Activated T-cell treated with anti-CD3 and anti-CD28 coated beads, Interleukin-2, amount 50 U/mL, for 4 hours (primary cell): ENCODE measurements at regions not wholly inside any gene's neighbourhood (a gene's known extent, or its start where the extent isn't known, plus 50 kb on each side); places are given as distances from the start of the nearest gene placed in this dataset.
"Not testable (repeated sequence)": the region's sequence is repeated elsewhere in the genome, so short reads cannot be mapped to it uniquely, and the experiment has no call there.

Experiments used
- ATAC-seq, 2 donors: fragments of 200-7000 bp; cut with Tn5 transposase; one replicate each; pipeline ENCODE4 v1.10.0; 2021
- DNase-seq: peaks from one replicate; pipeline ENCODE4 v3.0.0-alpha.2; 2020
- H3K27me3 Mint-ChIP-seq: one replicate; pipeline ENCODE4 v1.8.0; 2021; ENCODE audit warnings: low read depth, mixed read lengths
- H3K36me3 Mint-ChIP-seq: one replicate; pipeline ENCODE4 v1.8.0; 2022; ENCODE audit warnings: mixed read lengths; ENCODE audit not compliant: insufficient read depth
- H3K4me1 Mint-ChIP-seq: one replicate; pipeline ENCODE4 v1.8.0; 2021; ENCODE audit warnings: low read depth, mixed read lengths
- H3K4me3 Mint-ChIP-seq: one replicate; pipeline ENCODE4 v1.8.0; 2021; ENCODE audit warnings: mild to moderate bottlenecking, moderate library complexity, mixed read lengths
- H3K9me3 Mint-ChIP-seq: one replicate; pipeline ENCODE4 v1.8.0; 2021; ENCODE audit warnings: mixed read lengths

DNA sequence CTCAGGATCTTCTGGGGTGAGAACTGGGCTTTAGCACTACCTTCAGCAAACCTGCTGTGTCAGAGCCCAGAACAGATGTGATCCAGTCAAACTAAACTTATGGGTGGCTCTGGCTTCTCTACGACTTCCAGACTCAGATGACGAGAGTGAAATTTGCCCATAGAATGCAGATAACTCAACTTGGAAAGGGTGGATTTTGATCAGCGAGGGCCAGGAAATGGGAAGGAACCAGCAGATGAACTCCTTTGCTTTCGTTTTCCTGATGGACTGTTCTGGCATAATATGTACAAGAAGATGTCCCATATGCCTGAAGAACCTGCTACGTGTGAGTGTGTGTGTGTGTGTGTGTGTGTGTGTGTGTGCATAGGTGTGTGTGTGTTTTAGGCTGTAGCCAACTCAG is 132.0 kb upstream of the MOCS2 start:
- Mint-ChIP-seq H3K4me3 (no peak overlapping the region), H3K4me1 (no peaks in the 10 kb centered on the region), H3K27me3 (peaks cover 7% of the 10 kb centered on the region), H3K9me3 (no peaks in the 10 kb centered on the region), H3K36me3 (no peaks in the 10 kb centered on the region)
- no peak for DNase-seq
- no peak for ATAC-seq

DNA sequence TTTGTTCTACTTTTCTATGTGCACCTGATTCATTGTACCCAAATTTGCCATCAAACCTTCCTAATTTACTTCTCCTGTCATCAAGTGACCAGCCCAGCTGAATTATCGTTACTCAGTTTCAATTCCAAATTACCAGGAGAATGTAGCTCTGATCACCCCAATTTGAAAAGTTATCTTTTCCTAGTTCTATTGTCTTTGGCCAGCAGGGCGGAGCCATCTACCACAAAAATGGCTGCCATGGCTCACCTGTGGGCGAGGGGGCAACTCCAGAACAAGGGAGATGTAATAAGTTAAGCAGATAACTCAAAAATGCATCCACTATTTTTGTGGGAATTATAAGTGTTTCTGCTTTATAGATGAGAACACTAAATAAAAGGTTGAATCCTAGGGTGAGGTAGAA is 133.8 kb upstream of the MOCS2 start:
- ATAC-seq (no peak), DNase-seq (no peak)
- Mint-ChIP-seq H3K4me3 (no peak overlapping the region), H3K36me3 (no peaks in the 10 kb centered on the region), H3K9me3 (no peaks in the 10 kb centered on the region), H3K27me3 (peaks cover 7% of the 10 kb centered on the region), H3K4me1 (no peaks in the 10 kb centered on the region)

DNA sequence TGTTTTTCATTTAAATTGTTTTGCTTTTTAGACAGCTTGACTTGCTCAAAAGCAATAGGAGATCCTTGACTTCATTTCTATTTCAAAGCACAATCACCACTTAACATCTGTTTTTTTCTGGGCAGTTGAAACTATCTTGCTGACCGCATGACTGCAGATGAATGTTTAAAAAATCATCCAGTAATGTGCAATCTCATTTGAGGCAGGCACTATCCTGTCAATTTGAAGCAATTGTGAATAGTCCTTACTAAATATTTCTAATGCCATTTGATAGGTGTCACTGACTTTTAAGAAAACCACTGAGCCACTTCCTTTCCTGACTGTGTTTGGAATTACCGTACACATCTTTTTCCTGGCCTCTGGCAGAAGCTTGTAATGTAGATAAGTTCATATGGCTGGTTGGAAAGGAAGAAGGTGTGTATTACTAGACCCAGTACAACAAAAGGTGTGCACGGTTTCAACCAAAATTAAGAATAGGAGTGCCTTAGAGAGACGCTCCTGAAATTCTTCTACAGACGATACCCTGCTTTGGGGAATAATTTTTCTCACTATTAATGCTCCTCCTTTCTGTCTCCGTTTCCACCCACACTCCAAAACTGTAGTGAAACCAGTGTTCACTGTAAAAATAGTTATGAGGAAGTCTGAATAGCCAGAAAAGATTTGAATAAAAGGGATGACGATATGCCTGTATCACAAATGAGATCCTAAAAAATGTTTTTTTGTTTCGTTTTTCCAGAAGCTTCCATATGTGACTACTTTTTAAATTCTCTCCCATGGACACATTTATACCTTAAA is 136.7 kb upstream of the MOCS2 start:
- ATAC-seq (no peak), DNase-seq (no peak)
- Mint-ChIP-seq H3K9me3 (no peaks in the 10 kb centered on the region), H3K27me3 (peaks cover 7% of the 10 kb centered on the region), H3K4me3 (no peak overlapping the region), H3K36me3 (no peaks in the 10 kb centered on the region), H3K4me1 (no peaks in the 10 kb centered on the region)

DNA sequence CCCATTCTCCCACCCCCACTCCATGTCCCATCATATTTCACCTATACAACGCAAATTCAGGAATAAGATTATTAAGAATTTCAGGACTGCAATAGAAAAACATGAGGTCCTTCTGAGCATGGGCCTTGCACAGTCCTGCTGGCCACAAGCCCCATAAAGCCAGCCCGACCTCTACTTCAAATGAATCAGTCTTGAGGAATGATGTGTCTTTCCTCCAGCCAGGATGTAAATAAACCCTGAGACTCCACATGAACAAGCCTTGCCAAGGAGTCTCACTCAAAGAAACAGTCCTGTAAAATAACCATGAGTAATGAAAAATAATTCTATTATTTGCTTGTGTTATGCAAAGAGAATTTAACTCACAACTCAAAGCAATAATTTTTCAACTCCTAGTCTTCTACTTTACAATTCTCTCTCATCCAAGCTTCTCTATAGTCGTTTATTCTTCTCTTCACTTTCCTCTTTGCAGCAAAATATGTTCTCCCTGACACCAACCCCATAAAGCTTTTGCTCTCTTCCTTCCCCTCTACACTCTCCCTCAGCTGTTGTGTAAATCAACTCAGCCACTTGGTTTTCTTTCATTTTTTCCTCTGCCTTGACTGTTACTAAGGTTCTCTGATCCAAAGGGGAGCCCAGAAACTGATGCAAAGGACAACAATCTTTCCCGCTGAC is 140.1 kb upstream of the MOCS2 start:
- no peak overlapping the region for H3K4me3 Mint-ChIP-seq
- H3K9me3 Mint-ChIP-seq, result no peaks in the 10 kb centered on the region
- peaks cover 3% of the 10 kb centered on the region for H3K4me1 Mint-ChIP-seq
- DNase-seq (no peak), ATAC-seq (no peak)
- H3K27me3 Mint-ChIP-seq, result no peaks in the 10 kb centered on the region
- no peaks in the 10 kb centered on the region for H3K36me3 Mint-ChIP-seq

DNA sequence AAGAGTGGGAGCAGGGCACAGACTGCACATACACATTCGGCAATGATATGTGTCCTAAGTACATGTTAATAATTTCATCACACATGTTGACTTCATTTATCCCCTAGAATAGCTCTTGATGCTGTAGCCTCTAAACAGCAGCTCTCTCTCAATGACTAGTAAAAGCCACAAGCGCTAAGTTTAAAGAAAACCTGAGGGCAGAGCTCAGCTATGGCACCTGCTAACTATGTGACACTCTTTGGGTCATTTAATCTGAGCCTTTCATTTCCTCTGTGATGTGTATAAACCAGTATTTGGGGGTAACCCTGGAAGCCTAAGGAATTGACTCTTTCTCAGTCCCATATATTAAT is 140.6 kb upstream of the MOCS2 start:
- Mint-ChIP-seq H3K4me3 (no peak overlapping the region), H3K4me1 (peaks cover 3% of the 10 kb centered on the region), H3K9me3 (no peaks in the 10 kb centered on the region), H3K36me3 (no peaks in the 10 kb centered on the region), H3K27me3 (no peaks in the 10 kb centered on the region)
- ATAC-seq (no peak), DNase-seq (no peak)

DNA sequence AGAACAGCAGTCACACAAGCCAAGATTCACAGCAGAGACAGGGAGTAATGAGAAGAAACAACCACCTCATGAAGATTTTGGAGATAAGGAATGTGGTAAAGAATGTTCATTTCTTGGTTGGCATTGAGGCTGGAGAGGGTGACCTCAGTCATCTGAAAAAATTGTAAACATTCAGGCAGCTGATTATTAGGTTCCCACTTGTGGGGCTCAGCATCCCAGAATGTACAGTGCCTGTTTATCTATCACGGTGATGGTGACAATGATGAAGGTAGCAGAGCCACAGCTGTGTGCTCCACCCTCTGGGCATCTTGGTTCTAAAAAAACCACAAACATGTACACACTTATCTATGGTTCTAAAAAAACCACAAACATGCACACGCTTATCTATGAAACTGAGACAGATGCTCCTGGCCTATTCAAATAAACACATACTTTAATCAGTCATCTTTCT is 143.9 kb upstream of the MOCS2 start:
- H3K4me1 Mint-ChIP-seq, result peaks cover 3% of the 10 kb centered on the region
- DNase-seq (no peak), ATAC-seq (peak; percentile 21 to 74)
- no peak overlapping the region for H3K4me3 Mint-ChIP-seq
- H3K27me3 Mint-ChIP-seq, result peaks cover 2% of the 10 kb centered on the region
- no peaks in the 10 kb centered on the region for H3K36me3 Mint-ChIP-seq
- H3K9me3 Mint-ChIP-seq, result no peaks in the 10 kb centered on the region

DNA sequence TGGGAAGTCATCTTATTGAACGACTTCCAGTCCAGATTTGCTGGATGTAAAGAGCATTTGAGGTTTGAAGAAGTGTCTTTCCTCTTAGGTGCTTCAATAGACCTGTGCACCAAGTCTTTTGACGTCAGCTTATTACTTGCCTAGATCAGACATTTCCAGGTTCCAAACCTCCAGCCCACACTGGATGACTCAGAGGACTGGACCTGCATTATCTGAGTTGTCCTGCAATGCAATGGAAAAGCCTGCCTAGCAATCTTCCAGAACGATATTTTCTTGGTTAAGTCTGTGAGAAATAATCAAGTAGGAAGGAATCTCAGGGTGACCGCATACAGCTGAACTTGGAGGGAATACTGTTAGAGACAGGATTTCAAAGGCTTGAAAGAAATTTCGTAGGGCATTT is 147.2 kb upstream of the MOCS2 start:
- peaks cover 3% of the 10 kb centered on the region for H3K4me1 Mint-ChIP-seq
- H3K27me3 Mint-ChIP-seq, result peaks cover 3% of the 10 kb centered on the region
- no peaks in the 10 kb centered on the region for H3K36me3 Mint-ChIP-seq
- ATAC-seq, result no peak
- H3K9me3 Mint-ChIP-seq, result no peaks in the 10 kb centered on the region
- no peak for DNase-seq
- no peak overlapping the region for H3K4me3 Mint-ChIP-seq

DNA sequence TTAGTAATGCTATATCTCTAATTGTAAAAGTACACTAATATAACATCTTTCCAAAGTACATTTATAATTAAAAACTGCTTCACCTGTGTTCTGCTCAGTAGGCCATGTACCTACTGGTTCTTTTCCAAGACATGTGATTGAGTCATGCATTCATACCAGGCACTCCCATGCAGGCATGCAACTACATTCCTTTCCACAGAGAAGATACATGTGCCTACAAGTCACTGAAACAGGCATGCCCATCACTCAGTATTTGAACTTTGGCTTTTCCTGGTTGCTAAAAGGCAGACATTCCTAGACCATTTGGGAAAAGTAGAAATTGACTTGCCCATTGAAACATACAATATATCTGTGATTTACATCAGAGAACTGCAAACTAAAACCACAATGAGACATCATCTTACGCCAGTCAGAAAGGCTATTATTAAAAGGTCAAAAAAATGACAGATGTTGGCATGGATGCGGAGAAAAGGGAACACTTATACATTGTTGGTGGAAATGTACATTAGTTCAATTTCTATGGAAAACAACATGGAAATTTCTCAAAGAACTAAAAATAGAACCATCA is 148.3 kb upstream of the MOCS2 start:
- ATAC-seq, result no peak
- Mint-ChIP-seq H3K36me3 (no peaks in the 10 kb centered on the region), H3K9me3 (no peaks in the 10 kb centered on the region), H3K4me3 (no peak overlapping the region), H3K4me1 (peaks cover 3% of the 10 kb centered on the region), H3K27me3 (peaks cover 3% of the 10 kb centered on the region)
- no peak for DNase-seq

DNA sequence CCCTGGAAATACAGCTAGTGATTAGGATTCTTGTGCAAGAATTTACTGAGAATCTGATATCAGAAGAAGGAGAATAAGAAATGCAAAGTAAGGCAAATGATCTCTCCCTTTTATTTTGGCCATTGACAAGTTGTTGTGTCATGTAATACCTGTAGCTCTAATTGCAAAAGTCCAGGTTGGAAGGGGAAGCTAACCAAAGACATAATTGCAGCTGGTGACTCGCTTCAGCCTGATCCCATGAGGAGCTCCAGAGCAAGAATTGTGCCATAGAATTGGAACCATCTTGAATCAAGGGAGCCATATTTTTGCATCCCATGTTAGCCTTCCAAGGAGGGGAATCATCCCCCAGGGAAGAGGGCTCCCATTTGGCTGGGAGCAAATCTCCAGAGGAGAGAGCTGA is 149.6 kb upstream of the MOCS2 start:
- ATAC-seq (no peak), DNase-seq (no peak)
- peaks cover 3% of the 10 kb centered on the region for H3K27me3 Mint-ChIP-seq
- H3K4me3 Mint-ChIP-seq, result no peak overlapping the region
- no peaks in the 10 kb centered on the region for H3K4me1 Mint-ChIP-seq
- H3K36me3 Mint-ChIP-seq, result no peaks in the 10 kb centered on the region
- H3K9me3 Mint-ChIP-seq, result no peaks in the 10 kb centered on the region

DNA sequence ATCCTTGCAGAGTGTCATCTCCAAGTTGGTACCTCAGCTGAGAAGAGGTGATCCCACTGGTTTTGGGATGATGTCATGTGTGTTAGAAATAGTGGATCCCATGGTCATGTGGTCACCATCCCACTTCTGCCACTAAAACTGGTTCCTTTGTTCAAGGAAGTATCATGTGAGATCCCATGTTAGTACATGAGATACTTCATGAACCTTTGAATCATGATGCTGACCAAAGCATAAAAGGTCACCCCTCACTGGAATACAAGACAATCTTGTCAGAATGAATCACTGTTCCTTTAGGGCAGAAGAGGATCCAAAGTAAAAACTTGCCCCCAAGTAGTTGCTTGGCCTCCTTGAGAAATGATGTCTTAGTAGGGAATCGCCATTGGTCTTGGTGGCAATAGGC is 150.9 kb upstream of the MOCS2 start:
- no peak for DNase-seq
- Mint-ChIP-seq H3K36me3 (no peaks in the 10 kb centered on the region), H3K9me3 (no peaks in the 10 kb centered on the region), H3K4me1 (no peaks in the 10 kb centered on the region), H3K4me3 (no peak overlapping the region), H3K27me3 (peaks cover 6% of the 10 kb centered on the region)
- no peak for ATAC-seq

DNA sequence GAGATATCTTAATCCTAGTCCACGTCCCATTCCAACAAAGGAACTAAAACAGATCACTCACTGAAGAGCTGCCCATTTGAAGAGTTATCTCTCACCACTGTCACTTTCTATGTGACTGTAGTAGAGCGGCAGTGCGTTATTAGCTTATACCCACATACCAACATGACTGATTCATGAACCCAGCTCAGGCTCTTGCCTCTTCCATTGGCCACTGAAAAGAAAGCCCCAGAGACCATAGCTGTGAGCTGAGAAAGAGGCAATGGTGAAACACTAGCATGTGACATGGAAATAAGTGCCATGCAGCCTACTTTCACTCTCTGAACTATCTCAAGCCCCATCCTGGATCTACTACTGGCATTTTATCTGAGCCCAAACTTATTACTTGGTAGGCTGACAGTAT is 151.7 kb upstream of the MOCS2 start:
- Mint-ChIP-seq H3K4me1 (no peaks in the 10 kb centered on the region), H3K27me3 (peaks cover 5% of the 10 kb centered on the region), H3K36me3 (no peaks in the 10 kb centered on the region), H3K4me3 (no peak overlapping the region), H3K9me3 (no peaks in the 10 kb centered on the region)
- ATAC-seq, result no peak
- DNase-seq, result no peak

DNA sequence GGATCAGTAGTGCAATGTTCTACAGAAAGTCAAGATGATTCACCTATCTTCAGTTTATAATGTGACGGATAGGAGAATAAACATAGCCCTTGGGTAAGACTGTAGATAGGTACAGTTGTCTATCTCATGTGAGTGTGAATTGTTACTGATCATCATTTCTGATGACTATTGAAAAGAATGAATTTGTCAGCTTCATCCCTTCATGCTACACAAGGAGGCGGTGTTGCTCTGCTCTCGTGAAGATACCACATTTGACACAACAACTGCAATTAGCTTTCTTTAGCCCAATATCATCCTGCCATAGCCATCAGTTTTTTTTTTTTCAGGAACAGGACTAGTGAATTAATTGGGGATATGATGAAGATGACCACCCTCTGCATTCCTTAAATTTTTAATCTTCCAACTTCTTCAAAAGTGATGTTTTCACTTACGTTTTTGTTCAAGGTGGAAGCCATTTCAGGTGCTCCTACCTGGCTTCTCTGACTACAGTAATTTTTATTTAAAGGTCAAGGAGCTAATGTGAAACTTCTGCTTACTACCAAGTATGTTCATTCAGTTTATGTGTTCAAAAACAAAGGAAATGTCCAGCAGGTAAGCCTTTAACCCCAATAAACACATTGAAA is 152.9 kb upstream of the MOCS2 start:
- no peaks in the 10 kb centered on the region for H3K9me3 Mint-ChIP-seq
- H3K27me3 Mint-ChIP-seq, result peaks cover 5% of the 10 kb centered on the region
- H3K4me1 Mint-ChIP-seq, result no peaks in the 10 kb centered on the region
- ATAC-seq (no peak), DNase-seq (no peak)
- H3K4me3 Mint-ChIP-seq, result no peak overlapping the region
- no peaks in the 10 kb centered on the region for H3K36me3 Mint-ChIP-seq

DNA sequence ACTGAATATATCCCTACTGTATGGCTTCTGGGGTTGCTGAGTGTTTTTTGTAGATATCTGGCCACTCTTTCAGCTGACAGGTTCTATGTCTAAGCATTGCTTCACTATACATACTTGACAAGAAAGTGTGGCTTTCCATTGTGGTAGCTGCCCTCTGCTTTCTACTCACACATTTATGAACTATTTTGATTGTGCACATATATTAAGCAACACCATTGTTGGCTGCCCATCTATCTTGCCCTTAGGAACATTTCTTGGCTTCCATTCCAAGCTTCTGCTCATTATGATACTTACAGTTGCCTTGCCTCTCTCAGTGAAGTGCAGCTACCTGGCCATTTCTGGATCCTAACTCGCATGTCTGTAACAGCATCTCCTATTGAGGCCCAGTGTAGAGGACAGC is 153.6 kb upstream of the MOCS2 start:
- H3K4me1 Mint-ChIP-seq, result no peaks in the 10 kb centered on the region
- H3K9me3 Mint-ChIP-seq, result no peaks in the 10 kb centered on the region
- ATAC-seq (no peak), DNase-seq (no peak)
- H3K27me3 Mint-ChIP-seq, result peaks cover 6% of the 10 kb centered on the region
- H3K36me3 Mint-ChIP-seq, result no peaks in the 10 kb centered on the region
- H3K4me3 Mint-ChIP-seq, result no peak overlapping the region

DNA sequence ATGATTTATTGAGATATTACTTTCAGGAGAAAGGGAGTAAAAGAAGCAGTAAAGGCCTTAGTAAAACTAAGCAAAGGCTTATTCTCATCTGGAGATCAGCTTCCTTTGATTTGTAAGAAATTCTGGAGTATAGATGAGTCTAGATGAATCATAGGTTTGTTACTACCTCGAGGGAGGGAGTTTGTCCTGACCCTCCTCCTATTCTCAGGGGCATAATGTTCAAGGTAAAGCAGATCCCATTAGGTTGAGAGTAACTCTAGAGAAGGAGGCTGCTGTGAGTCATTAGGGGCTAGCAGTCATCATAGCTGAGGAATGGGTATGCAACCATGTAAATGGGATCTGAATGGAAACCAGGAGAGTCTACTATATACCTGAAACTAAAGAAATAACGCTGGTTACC is 155.5 kb upstream of the MOCS2 start:
- ATAC-seq, result no peak
- Mint-ChIP-seq H3K9me3 (no peaks in the 10 kb centered on the region), H3K36me3 (no peaks in the 10 kb centered on the region), H3K4me3 (no peak overlapping the region), H3K4me1 (no peaks in the 10 kb centered on the region), H3K27me3 (peaks cover 5% of the 10 kb centered on the region)
- no peak for DNase-seq

DNA sequence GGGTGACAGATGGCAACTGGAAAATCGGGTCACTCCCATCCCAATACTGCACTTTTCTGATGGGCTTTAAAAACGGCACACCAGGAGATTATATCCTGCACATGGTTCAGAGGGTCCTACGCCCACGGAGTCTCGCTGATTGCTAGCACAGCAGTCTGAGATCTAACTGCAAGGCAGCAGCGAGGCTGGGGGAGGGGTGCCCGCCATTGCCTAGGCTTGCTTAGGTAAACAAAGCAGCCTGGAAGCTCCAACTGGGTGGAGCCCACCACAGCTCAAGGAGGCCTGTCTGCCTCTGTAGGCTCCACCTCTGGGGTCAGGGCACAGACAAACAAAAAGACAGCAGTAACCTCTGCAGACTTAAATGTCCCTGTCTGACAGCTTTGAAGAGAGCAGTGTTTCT is 158.7 kb upstream of the MOCS2 start:
- DNase-seq, H3K9me3 Mint-ChIP-seq, ATAC-seq, H3K36me3 Mint-ChIP-seq, H3K4me3 Mint-ChIP-seq, H3K27me3 Mint-ChIP-seq, H3K4me1 Mint-ChIP-seq: not testable (repeated sequence)
